IMR-90 (cell line): ENCODE measurements at regions not wholly inside any gene's neighbourhood (a gene's known extent, or its start where the extent isn't known, plus 50 kb on each side); places are given as distances from the start of the nearest gene placed in this dataset.

ENCODE experiments used
- ATAC-seq: fragments of 200-7000 bp; cut with Tn5 transposase; 2 replicates; pipeline ENCODE4 v1.9.1; 2020; ENCODE audit warnings: low read depth, mild to moderate bottlenecking, moderate library complexity
- BruUV-seq: library from RNA; stranded (reverse); fragments of 400-500 nt; replicated peaks from 2 replicates; lab custom pipeline; 2021; lab: Mats Ljungman, UMichigan
- CTCF ChIA-PET: fragments of 300-600 bp; formaldehyde crosslinking; extraction: SDS; loops from one replicate; lab custom pipeline; 2021; ENCODE audit warnings: antibody characterized with exemption; lab: Yijun Ruan, JAX
- POLR2A ChIA-PET: fragments of 300-600 bp; sonication (Branson Sonifier 250); formaldehyde crosslinking; loops from one replicate; lab custom pipeline; 2022; ENCODE audit warnings: antibody characterized with exemption; ENCODE audit not compliant: unreplicated experiment; lab: Charles Lee
- DNase-seq: peaks from one replicate; pipeline ENCODE4 v3.0.0; 2013
- H2AFZ ChIP-seq: replicated peaks from 2 replicates; pipeline ENCODE3; 2013; ENCODE audit warnings: low read length, mild to moderate bottlenecking; ENCODE audit not compliant: poor library complexity
- H2AK5ac ChIP-seq: 2 replicates; pipeline ENCODE4 v1.6.1; 2013; ENCODE audit warnings: low read depth, low read length, inconsistent platforms
- H2AK9ac ChIP-seq: replicated peaks from 2 replicates; pipeline ENCODE3; 2013; ENCODE audit warnings: mild to moderate bottlenecking, low read depth, low read length, moderate library complexity; ENCODE audit not compliant: poor library complexity
- H2BK120ac ChIP-seq: 2 replicates; pipeline ENCODE4 v1.6.1; 2013; ENCODE audit warnings: low read depth, low read length, inconsistent platforms
- H2BK15ac ChIP-seq: 3 replicates; pipeline ENCODE4 v1.6.1; 2013; ENCODE audit warnings: low read depth, low read length, inconsistent platforms
- H2BK20ac ChIP-seq: 2 replicates; pipeline ENCODE4 v1.6.1; 2013; ENCODE audit warnings: low read depth, mild to moderate bottlenecking, inconsistent platforms, low read length, moderate library complexity
- H2BK5ac ChIP-seq: 2 replicates; pipeline ENCODE4 v1.6.1; 2013; ENCODE audit warnings: mild to moderate bottlenecking, low read depth, low read length, inconsistent platforms; ENCODE audit not compliant: poor library complexity, severe bottlenecking
- H3K14ac ChIP-seq: replicated peaks from 2 replicates; pipeline ENCODE4 v1.6.1; 2013; ENCODE audit warnings: low read depth, low read length, inconsistent platforms
- H3K18ac ChIP-seq: 2 replicates; pipeline ENCODE4 v1.6.1; 2013; ENCODE audit warnings: low read depth, low read length, control low read depth
- H3K23ac ChIP-seq: 2 replicates; pipeline ENCODE4 v1.6.1; 2013; ENCODE audit warnings: low read depth, low read length, inconsistent platforms
- H3K27ac ChIP-seq: 2 replicates; pipeline ENCODE4 v1.5.1; 2013; ENCODE audit warnings: mild to moderate bottlenecking, control low read depth, low read length; ENCODE audit not compliant: insufficient read depth
- H3K27me3 ChIP-seq: 2 replicates; pipeline ENCODE4 v1.6.1; 2013; ENCODE audit warnings: low read length; ENCODE audit not compliant: control insufficient read depth, insufficient read depth
- H3K36me3 ChIP-seq: 2 replicates; pipeline ENCODE4 v1.6.1; 2013; ENCODE audit warnings: low read length, mixed read lengths; ENCODE audit not compliant: control insufficient read depth, insufficient read depth
- H3K4ac ChIP-seq: 2 replicates; pipeline ENCODE4 v1.6.1; 2013; ENCODE audit warnings: low read depth, low read length, inconsistent platforms
- H3K4me1 ChIP-seq: 2 replicates; pipeline ENCODE4 v1.6.1; 2013; ENCODE audit warnings: low read length, mixed read lengths; ENCODE audit not compliant: control insufficient read depth, insufficient read depth
- H3K4me2 ChIP-seq: 2 replicates; pipeline ENCODE4 v1.6.1; 2013; ENCODE audit warnings: low read depth, mild to moderate bottlenecking, control low read depth, low read length, moderate library complexity
- H3K4me3 ChIP-seq: 2 replicates; pipeline ENCODE4 v1.5.1; 2013; ENCODE audit warnings: low read depth, mild to moderate bottlenecking, control low read depth, low read length, moderate library complexity; ENCODE audit not compliant: insufficient read depth
- H3K56ac ChIP-seq: 2 replicates; pipeline ENCODE4 v1.6.1; 2013; ENCODE audit warnings: low read length, inconsistent platforms; ENCODE audit not compliant: insufficient read depth; ENCODE audit errors: extremely low read depth
- H3K79me1 ChIP-seq, 2 experiments: 2 replicates each; pipeline ENCODE4 v1.6.1; 2013; ENCODE audit warnings: low read length in 2 of 2, inconsistent platforms in 1 of 2, low read depth in 1 of 2
- H3K9ac ChIP-seq: 2 replicates; pipeline ENCODE4 v1.6.1; 2013; ENCODE audit warnings: low read depth, low read length, control low read depth
- H3K9me1 ChIP-seq: 2 replicates; pipeline ENCODE4 v1.6.1; 2013; ENCODE audit warnings: low read length, inconsistent platforms; ENCODE audit not compliant: insufficient read depth
- H3K9me3 ChIP-seq: 2 replicates; pipeline ENCODE4 v1.6.1; 2013; ENCODE audit warnings: low read length; ENCODE audit not compliant: control insufficient read depth, insufficient read depth
- H4K20me1 ChIP-seq: 2 replicates; pipeline ENCODE4 v1.6.1; 2013; ENCODE audit warnings: low read length, inconsistent platforms; ENCODE audit not compliant: insufficient read depth
- H4K5ac ChIP-seq: 2 replicates; pipeline ENCODE4 v1.6.1; 2013; ENCODE audit warnings: mild to moderate bottlenecking, low read depth, low read length, control low read depth
- H4K8ac ChIP-seq, 2 experiments: 2 replicates each; pipeline ENCODE4 v1.6.1; 2013; ENCODE audit warnings: low read depth in 2 of 2, low read length in 2 of 2, control low read depth in 1 of 2, inconsistent platforms in 1 of 2
- H4K91ac ChIP-seq: 2 replicates; pipeline ENCODE4 v1.6.1; 2013; ENCODE audit warnings: low read depth, low read length, inconsistent platforms; ENCODE audit not compliant: insufficient read depth
- BHLHE40 ChIP-seq: fragments of 150-350 bp; IDR thresholded peaks from 2 replicates; pipeline ENCODE4 v1.6.1; 2016; ENCODE audit warnings: mild to moderate bottlenecking, low read depth, low read length
- RCOR1 ChIP-seq: IDR thresholded peaks from 2 replicates; pipeline ENCODE4 v1.6.1; 2012; ENCODE audit warnings: mild to moderate bottlenecking, low read length, improper control_type of control experiment; ENCODE audit not compliant: insufficient replicate concordance
- SMC3 ChIP-seq: fragments of 150-350 bp; IDR thresholded peaks from 2 replicates; pipeline ENCODE4 v1.6.1; 2016; ENCODE audit warnings: low read depth, mild to moderate bottlenecking, antibody characterized with exemption, low read length, moderate library complexity
- WGBS, 2 experiments: methylation state at CpG; one replicate each; pipeline versions ENCODE4 v1.1.5 to v1.1.7; 2013; ENCODE audit warnings: missing lambda C conversion rate in 2 of 2; ENCODE audit not compliant: insufficient read length in 1 of 2; ENCODE audit errors: extremely low coverage in 2 of 2; 5-methylcytosine and 5-hydroxymethylcytosine counted together
- dilution Hi-C: fragments of 300-500 bp; cut with HindIII; formaldehyde crosslinking; loops from one replicate; pipeline ENCODE4 v1.14.3; 2018; ENCODE audit warnings: low sequenced_read_pairs; ENCODE audit not compliant: unreplicated experiment
- in situ Hi-C: fragments of 300-500 bp; cut with MboI; formaldehyde crosslinking; loops from 3 replicates; pipeline ENCODE4 v1.14.3; 2019; ENCODE audit warnings: low sequenced_read_pairs, inconsistent platforms, mixed read lengths
- intact Hi-C: fragments of 100-400 bp; cut with micrococcal nuclease; formaldehyde crosslinking; loops from 2 replicates; pipeline ENCODE4 v1.10.0; 2022
- TF ChIP-seq, protein P1 (sequence below): fragments of 150-350 bp; IDR thresholded peaks from 2 replicates; pipeline ENCODE4 v1.6.1; 2016; ENCODE audit warnings: low read depth, mild to moderate bottlenecking, low read length, moderate library complexity, borderline replicate concordance
- TF ChIP-seq, protein P2 (sequence below): conservative IDR thresholded peaks from 2 replicates; pipeline ENCODE4 v1.5.1; 2012; ENCODE audit warnings: mild to moderate bottlenecking, low read depth, low read length, improper control_type of control experiment

DNA sequence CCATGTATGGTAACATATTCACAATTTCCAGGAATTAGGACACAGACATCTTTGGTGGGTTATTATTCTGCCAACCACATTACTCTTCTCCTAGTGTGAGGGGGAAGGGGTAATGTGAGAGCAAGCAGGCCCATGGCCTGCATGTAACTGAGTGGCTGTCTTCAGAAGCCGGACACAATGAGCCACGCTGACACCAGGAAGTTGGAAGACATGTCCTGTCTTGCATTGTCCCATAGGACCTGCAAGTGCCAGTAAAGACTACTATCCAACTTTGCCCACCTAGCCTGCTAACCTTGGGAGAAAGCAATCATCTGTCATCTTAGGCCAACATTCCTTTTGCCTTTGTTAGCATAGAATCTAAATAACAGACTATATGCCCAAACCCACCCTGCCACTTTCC lies 86.2 kb upstream of the SH3BP4 start:
- H3K27me3 ChIP-seq = no peaks in the 10 kb centered on the region
- in situ Hi-C loops (no loop called here), intact Hi-C loops (no loop called here), dilution Hi-C loops (no loop called here)
- H4K5ac ChIP-seq = no peak overlapping the region
- no peaks in the 10 kb centered on the region for H3K79me1 ChIP-seq
- no peak overlapping the region for H2AFZ ChIP-seq
- H3K36me3 ChIP-seq = no peaks in the 10 kb centered on the region
- DNase-seq (no peak), ATAC-seq (no peak)
- H3K9me1 ChIP-seq = peaks cover 7% of the 10 kb centered on the region
- H4K91ac ChIP-seq = no peak overlapping the region
- no peak overlapping the region for H2BK5ac ChIP-seq
- 100% methylated on average over 2 of the region's 2 CpGs; no CpG with 5 or more reads in 1 of the 2 experiments for WGBS, 2 experiments
- H3K4me2 ChIP-seq = no peak overlapping the region
- no peak overlapping the region for H3K18ac ChIP-seq
- H2AK9ac ChIP-seq = no peak overlapping the region
- no peak overlapping the region for H3K56ac ChIP-seq
- H4K20me1 ChIP-seq = no peaks in the 10 kb centered on the region
- H2BK20ac ChIP-seq = no peak overlapping the region
- POLR2A ChIA-PET = no interaction called here
- no peak overlapping the region for H4K8ac ChIP-seq
- peaks cover 12% of the 10 kb centered on the region for H3K4me1 ChIP-seq
- H2BK120ac ChIP-seq = no peak overlapping the region
- H3K9ac ChIP-seq = no peak overlapping the region
- no peaks in the 10 kb centered on the region for H3K9me3 ChIP-seq
- H2AK5ac ChIP-seq = no peak overlapping the region
- CTCF ChIA-PET = no interaction called here
- H3K4ac ChIP-seq = no peak overlapping the region
- BruUV-seq = no TSS peak
- H3K14ac ChIP-seq = no peak overlapping the region
- H2BK15ac ChIP-seq = no peak overlapping the region
- no peak overlapping the region for H3K4me3 ChIP-seq
- no peak overlapping the region for H3K27ac ChIP-seq
- H3K23ac ChIP-seq = no peak overlapping the region
- TF ChIP-seq BHLHE40 = no peak
- no peak for TF ChIP-seq SMC3
- TF ChIP-seq, protein P1, sequence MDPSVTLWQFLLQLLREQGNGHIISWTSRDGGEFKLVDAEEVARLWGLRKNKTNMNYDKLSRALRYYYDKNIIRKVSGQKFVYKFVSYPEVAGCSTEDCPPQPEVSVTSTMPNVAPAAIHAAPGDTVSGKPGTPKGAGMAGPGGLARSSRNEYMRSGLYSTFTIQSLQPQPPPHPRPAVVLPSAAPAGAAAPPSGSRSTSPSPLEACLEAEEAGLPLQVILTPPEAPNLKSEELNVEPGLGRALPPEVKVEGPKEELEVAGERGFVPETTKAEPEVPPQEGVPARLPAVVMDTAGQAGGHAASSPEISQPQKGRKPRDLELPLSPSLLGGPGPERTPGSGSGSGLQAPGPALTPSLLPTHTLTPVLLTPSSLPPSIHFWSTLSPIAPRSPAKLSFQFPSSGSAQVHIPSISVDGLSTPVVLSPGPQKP = no peak
- no peak for TF ChIP-seq RCOR1
- TF ChIP-seq, protein P2, sequence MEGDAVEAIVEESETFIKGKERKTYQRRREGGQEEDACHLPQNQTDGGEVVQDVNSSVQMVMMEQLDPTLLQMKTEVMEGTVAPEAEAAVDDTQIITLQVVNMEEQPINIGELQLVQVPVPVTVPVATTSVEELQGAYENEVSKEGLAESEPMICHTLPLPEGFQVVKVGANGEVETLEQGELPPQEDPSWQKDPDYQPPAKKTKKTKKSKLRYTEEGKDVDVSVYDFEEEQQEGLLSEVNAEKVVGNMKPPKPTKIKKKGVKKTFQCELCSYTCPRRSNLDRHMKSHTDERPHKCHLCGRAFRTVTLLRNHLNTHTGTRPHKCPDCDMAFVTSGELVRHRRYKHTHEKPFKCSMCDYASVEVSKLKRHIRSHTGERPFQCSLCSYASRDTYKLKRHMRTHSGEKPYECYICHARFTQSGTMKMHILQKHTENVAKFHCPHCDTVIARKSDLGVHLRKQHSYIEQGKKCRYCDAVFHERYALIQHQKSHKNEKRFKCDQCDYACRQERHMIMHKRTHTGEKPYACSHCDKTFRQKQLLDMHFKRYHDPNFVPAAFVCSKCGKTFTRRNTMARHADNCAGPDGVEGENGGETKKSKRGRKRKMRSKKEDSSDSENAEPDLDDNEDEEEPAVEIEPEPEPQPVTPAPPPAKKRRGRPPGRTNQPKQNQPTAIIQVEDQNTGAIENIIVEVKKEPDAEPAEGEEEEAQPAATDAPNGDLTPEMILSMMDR = no peak
